Liver (tissue), 7 donors: ENCODE measurements at regions not wholly inside any gene's neighbourhood (a gene's known extent, or its start where the extent isn't known, plus 50 kb on each side); places are given as distances from the start of the nearest gene placed in this dataset.

Source experiments
- DNase-seq: peaks from one replicate; pipeline ENCODE4 v3.0.0-alpha.2; 2017; ENCODE audit warnings: low spot score
- H3K27ac ChIP-seq, 2 donors: one replicate each; pipeline ENCODE4 v1.7.0; 2013; ENCODE audit warnings: inconsistent platforms in 2 of 2, low read length in 2 of 2, control low read depth in 1 of 2, low read depth in 1 of 2, mild to moderate bottlenecking in 1 of 2
- H3K27me3 ChIP-seq, 4 donors: one replicate each; pipeline versions ENCODE4 v1.6.1 to v1.7.0; 2013; ENCODE audit warnings: low read length in 3 of 4, inconsistent platforms in 1 of 4, mild to moderate bottlenecking in 1 of 4, moderate library complexity in 1 of 4; ENCODE audit not compliant: control insufficient read depth in 4 of 4, insufficient read depth in 4 of 4
- H3K36me3 ChIP-seq, 4 donors: one replicate each; pipeline versions ENCODE4 v1.6.1 to v1.7.0; 2013; ENCODE audit warnings: low read length in 3 of 4, mild to moderate bottlenecking in 3 of 4, low read depth in 1 of 4, moderate library complexity in 1 of 4; ENCODE audit not compliant: control insufficient read depth in 4 of 4, insufficient read depth in 3 of 4
- H3K4me1 ChIP-seq, 4 donors: one replicate each; pipeline versions ENCODE4 v1.6.1 to v1.7.0; 2013; ENCODE audit warnings: low read length in 3 of 4, mild to moderate bottlenecking in 3 of 4, moderate library complexity in 1 of 4; ENCODE audit not compliant: control insufficient read depth in 4 of 4, insufficient read depth in 4 of 4
- H3K4me3 ChIP-seq, 3 donors: one replicate each; pipeline versions ENCODE4 v1.6.1 to v1.7.0; 2013; ENCODE audit warnings: low read length in 3 of 3, control low read depth in 1 of 3, low read depth in 1 of 3, mild to moderate bottlenecking in 1 of 3
- H3K9ac ChIP-seq, 2 donors: one replicate each; pipeline ENCODE4 v1.7.0; 2013; ENCODE audit warnings: low read length in 2 of 2, mild to moderate bottlenecking in 2 of 2, moderate library complexity in 2 of 2, control low read depth in 1 of 2, low read depth in 1 of 2
- H3K9me3 ChIP-seq, 4 donors: one replicate each; pipeline versions ENCODE4 v1.6.1 to v1.7.0; 2013; ENCODE audit warnings: low read length in 3 of 4; ENCODE audit not compliant: control insufficient read depth in 4 of 4
- EGR1 ChIP-seq, 2 donors: IDR thresholded peaks; 2 replicates each; pipeline ENCODE4 v1.6.1; 2016 to 2018; ENCODE audit warnings: antibody characterized with exemption in 2 of 2, low read depth in 2 of 2
- FOXA1 ChIP-seq: IDR thresholded peaks from 2 replicates; pipeline ENCODE4 v1.6.1; 2016; ENCODE audit warnings: antibody characterized with exemption
- FOXA2 ChIP-seq: IDR thresholded peaks from 2 replicates; pipeline ENCODE4 v1.6.1; 2016; ENCODE audit warnings: antibody characterized with exemption
- HNF4A ChIP-seq, 2 donors: conservative IDR thresholded peaks; 2 replicates each; pipeline ENCODE4 v1.6.1; 2016; ENCODE audit warnings: antibody characterized with exemption in 2 of 2, mild to moderate bottlenecking in 2 of 2
- HNF4G ChIP-seq: IDR thresholded peaks from 2 replicates; pipeline ENCODE4 v1.6.1; 2016; ENCODE audit warnings: antibody characterized with exemption
- JUND ChIP-seq, 2 donors: IDR thresholded peaks; 2 replicates each; pipeline ENCODE4 v1.6.1; 2016; ENCODE audit warnings: antibody characterized with exemption in 2 of 2
- RAD21 ChIP-seq, 2 donors: IDR thresholded peaks; 2 replicates each; pipeline ENCODE4 v1.6.1; 2016; ENCODE audit warnings: antibody characterized with exemption in 2 of 2, mild to moderate bottlenecking in 2 of 2
- RXRA ChIP-seq, 2 donors: IDR thresholded peaks; 2 replicates each; pipeline ENCODE4 v1.6.1; 2017 to 2018; ENCODE audit warnings: antibody characterized with exemption in 2 of 2, mild to moderate bottlenecking in 1 of 2
- SP1 ChIP-seq: IDR thresholded peaks from 2 replicates; pipeline ENCODE4 v1.6.1; 2018; ENCODE audit warnings: antibody characterized with exemption, mild to moderate bottlenecking
- TAF1 ChIP-seq: conservative IDR thresholded peaks from 2 replicates; pipeline ENCODE4 v1.6.1; 2016; ENCODE audit warnings: antibody characterized with exemption, mild to moderate bottlenecking
- YY1 ChIP-seq: IDR thresholded peaks from 2 replicates; pipeline ENCODE4 v1.6.1; 2016; ENCODE audit warnings: antibody characterized with exemption, mild to moderate bottlenecking
- WGBS: extraction: QIAGEN DNeasy Blood & Tissue Kit; methylation state at CpG from one replicate; pipeline ENCODE4 v1.1.7; 2013; 5-methylcytosine and 5-hydroxymethylcytosine counted together
- TF ChIP-seq, protein P1 (sequence below): IDR thresholded peaks from 2 replicates; pipeline ENCODE4 v1.6.1; 2016; ENCODE audit warnings: antibody characterized with exemption, mild to moderate bottlenecking
- TF ChIP-seq, protein P2 (sequence below): IDR thresholded peaks from 2 replicates; pipeline ENCODE4 v1.6.1; 2016; ENCODE audit warnings: antibody characterized with exemption
- TF ChIP-seq, protein P3 (sequence below): IDR thresholded peaks from 2 replicates; pipeline ENCODE4 v1.6.1; 2016; ENCODE audit warnings: antibody characterized with exemption
- donor health status: healthy.
- donor health status: healthy.
- donor health status: healthy.
- donor health status: healthy.

DNA sequence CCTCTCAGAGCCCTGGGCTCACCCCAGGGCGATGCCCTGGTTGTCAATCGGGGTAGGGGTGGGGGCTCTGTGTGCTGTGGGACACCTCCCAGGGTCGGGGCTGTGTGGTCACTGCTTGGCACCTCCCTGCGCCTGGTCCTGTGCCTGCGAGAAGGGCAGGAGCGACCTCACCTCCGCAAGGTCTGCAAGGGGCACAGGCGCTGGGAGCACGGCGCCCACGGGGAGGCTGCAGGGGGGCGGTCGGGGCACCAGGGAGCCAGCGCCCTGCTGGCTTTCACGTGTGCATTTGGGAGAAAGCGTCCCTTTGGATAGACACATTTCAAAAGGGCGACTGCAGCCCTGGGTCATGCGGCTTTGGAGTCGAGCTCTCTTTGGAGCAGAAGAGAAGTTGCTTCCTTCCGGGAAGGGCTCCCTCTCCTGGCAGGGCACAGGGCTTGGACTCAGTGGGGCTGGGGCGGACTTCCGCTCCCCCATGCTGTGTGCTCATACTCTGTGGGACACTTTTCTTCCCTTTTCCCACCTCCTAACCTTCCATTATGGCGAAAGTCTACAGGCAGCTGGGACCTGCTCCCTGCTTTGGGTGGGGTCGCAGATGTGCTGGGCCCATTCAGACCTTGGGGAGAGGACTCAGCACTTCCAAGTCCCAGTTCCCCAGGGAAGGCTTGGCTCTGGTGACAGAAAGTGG lies 52.9 kb upstream of the SLC28A3 start:
- H3K27ac ChIP-seq: no peak overlapping the region
- peaks cover 0 to 3% (median 0%) of the 10 kb centered on the region in 4 donors for H3K4me1 ChIP-seq
- H3K27me3 ChIP-seq: peaks cover 0 to 2% (median 0%) of the 10 kb centered on the region in 4 donors
- H3K9me3 ChIP-seq: no peaks in the 10 kb centered on the region
- 87% methylated on average over 24 of the region's 24 CpGs for WGBS
- H3K9ac ChIP-seq: no peak overlapping the region
- H3K4me3 ChIP-seq: no peak overlapping the region
- no peaks in the 10 kb centered on the region for H3K36me3 ChIP-seq
- TF ChIP-seq YY1 (no peak), HNF4A (conservative IDR thresholded peaks at IDR 0.05) (no peak), HNF4G (no peak), TAF1 (no peak), RXRA (IDR thresholded peaks at IDR 0.05) (no peak), EGR1 (IDR thresholded peaks at IDR 0.05; ENCODE audit: low read depth in 2 of 2) (no peak), RAD21 (IDR thresholded peaks at IDR 0.05) (no peak), FOXA2 (no peak), SP1 (no peak)
- TF ChIP-seq, protein P1, sequence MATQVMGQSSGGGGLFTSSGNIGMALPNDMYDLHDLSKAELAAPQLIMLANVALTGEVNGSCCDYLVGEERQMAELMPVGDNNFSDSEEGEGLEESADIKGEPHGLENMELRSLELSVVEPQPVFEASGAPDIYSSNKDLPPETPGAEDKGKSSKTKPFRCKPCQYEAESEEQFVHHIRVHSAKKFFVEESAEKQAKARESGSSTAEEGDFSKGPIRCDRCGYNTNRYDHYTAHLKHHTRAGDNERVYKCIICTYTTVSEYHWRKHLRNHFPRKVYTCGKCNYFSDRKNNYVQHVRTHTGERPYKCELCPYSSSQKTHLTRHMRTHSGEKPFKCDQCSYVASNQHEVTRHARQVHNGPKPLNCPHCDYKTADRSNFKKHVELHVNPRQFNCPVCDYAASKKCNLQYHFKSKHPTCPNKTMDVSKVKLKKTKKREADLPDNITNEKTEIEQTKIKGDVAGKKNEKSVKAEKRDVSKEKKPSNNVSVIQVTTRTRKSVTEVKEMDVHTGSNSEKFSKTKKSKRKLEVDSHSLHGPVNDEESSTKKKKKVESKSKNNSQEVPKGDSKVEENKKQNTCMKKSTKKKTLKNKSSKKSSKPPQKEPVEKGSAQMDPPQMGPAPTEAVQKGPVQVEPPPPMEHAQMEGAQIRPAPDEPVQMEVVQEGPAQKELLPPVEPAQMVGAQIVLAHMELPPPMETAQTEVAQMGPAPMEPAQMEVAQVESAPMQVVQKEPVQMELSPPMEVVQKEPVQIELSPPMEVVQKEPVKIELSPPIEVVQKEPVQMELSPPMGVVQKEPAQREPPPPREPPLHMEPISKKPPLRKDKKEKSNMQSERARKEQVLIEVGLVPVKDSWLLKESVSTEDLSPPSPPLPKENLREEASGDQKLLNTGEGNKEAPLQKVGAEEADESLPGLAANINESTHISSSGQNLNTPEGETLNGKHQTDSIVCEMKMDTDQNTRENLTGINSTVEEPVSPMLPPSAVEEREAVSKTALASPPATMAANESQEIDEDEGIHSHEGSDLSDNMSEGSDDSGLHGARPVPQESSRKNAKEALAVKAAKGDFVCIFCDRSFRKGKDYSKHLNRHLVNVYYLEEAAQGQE: no peak
- TF ChIP-seq, protein P2, sequence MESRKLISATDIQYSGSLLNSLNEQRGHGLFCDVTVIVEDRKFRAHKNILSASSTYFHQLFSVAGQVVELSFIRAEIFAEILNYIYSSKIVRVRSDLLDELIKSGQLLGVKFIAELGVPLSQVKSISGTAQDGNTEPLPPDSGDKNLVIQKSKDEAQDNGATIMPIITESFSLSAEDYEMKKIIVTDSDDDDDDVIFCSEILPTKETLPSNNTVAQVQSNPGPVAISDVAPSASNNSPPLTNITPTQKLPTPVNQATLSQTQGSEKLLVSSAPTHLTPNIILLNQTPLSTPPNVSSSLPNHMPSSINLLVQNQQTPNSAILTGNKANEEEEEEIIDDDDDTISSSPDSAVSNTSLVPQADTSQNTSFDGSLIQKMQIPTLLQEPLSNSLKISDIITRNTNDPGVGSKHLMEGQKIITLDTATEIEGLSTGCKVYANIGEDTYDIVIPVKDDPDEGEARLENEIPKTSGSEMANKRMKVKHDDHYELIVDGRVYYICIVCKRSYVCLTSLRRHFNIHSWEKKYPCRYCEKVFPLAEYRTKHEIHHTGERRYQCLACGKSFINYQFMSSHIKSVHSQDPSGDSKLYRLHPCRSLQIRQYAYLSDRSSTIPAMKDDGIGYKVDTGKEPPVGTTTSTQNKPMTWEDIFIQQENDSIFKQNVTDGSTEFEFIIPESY: no peak
- DNase-seq: no peak

DNA sequence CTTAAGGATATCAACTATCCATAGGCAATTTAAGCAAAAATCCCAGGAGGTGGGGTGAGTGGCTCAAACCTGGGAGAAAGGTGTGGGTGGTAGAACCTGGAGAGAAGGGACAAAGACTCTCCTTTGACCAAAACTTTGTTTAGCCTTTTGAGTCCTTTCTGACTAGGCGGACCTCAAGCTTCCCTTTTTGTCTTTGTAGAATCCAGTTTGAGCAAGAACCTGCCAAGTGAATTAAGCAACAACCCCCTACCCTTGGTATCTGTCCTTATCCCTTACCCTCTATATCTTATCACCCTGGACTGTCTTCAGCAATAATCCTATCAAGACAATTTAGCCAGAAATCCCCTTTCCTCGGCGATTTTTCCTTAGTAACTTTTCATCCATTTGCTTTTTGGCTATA lies 53.5 kb upstream of the SLC28A3 start:
- TF ChIP-seq FOXA2 (no peak), JUND (IDR thresholded peaks at IDR 0.05) (no peak), RXRA (IDR thresholded peaks at IDR 0.05) (no peak), RAD21 (IDR thresholded peaks at IDR 0.05) (no peak), HNF4G (no peak), HNF4A (conservative IDR thresholded peaks at IDR 0.05) (no peak), FOXA1 (no peak)
- TF ChIP-seq, protein P3, sequence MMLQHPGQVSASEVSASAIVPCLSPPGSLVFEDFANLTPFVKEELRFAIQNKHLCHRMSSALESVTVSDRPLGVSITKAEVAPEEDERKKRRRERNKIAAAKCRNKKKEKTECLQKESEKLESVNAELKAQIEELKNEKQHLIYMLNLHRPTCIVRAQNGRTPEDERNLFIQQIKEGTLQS: no peak
- TF ChIP-seq, protein P2: no peak
- Histone ChIP-seq H3K27me3 (peaks cover 0 to 2% (median 0%) of the 10 kb centered on the region in 4 donors), H3K4me3 (no peak overlapping the region), H3K4me1 (peaks cover 0 to 3% (median 0%) of the 10 kb centered on the region in 4 donors), H3K9me3 (no peaks in the 10 kb centered on the region), H3K27ac (no peak overlapping the region), H3K36me3 (no peaks in the 10 kb centered on the region), H3K9ac (no peak overlapping the region)
- DNase-seq: no peak
- 83% methylated on average over 3 of the region's 3 CpGs for WGBS
